OCI-LY7 (cell line): ENCODE measurements at regions not wholly inside any gene's neighbourhood (a gene's known extent, or its start where the extent isn't known, plus 50 kb on each side); places are given as distances from the start of the nearest gene placed in this dataset.

Experiments
- BruUV-seq: library from RNA; stranded (reverse); fragments of 400-500 nt; replicated peaks from 2 replicates; lab custom pipeline; 2021; lab: Mats Ljungman, UMichigan
- CTCF ChIA-PET: fragments of 300-600 bp; sonication (Branson Sonifier 250); formaldehyde crosslinking; loops from one replicate; lab custom pipeline; 2022; ENCODE audit warnings: antibody characterized with exemption; ENCODE audit not compliant: unreplicated experiment; lab: Charles Lee
- POLR2A ChIA-PET: fragments of 300-600 bp; sonication (Branson Sonifier 250); formaldehyde crosslinking; loops from one replicate; lab custom pipeline; 2022; ENCODE audit warnings: antibody characterized with exemption; lab: Charles Lee
- DNase-seq: peaks from one replicate; pipeline ENCODE4 v3.0.0-alpha.2; 2015; ENCODE audit warnings: low spot score
- H2AFZ ChIP-seq: fragments of 200-600 bp; sonication (generic), shearing (Covaris generic); 2 replicates; pipeline ENCODE4 v1.6.1; 2014; ENCODE audit warnings: mild to moderate bottlenecking, antibody characterized with exemption, low read length, moderate library complexity
- H3K27ac ChIP-seq: fragments of 200-600 bp; sonication (generic); 2 replicates; pipeline ENCODE4 v1.5.1; 2014; ENCODE audit warnings: mixed run types, low read depth, mild to moderate bottlenecking, moderate library complexity, low read length, inconsistent platforms; ENCODE audit not compliant: poor library complexity, severe bottlenecking
- H3K36me3 ChIP-seq: fragments of 200-600 bp; sonication (generic); 2 replicates; pipeline ENCODE4 v1.6.1; 2014; ENCODE audit warnings: mild to moderate bottlenecking, antibody characterized with exemption, low read length, moderate library complexity, mixed read lengths; ENCODE audit not compliant: insufficient read depth
- H3K4me1 ChIP-seq: fragments of 200-600 bp; sonication (generic); 2 replicates; pipeline ENCODE4 v1.5.1; 2014; ENCODE audit warnings: mild to moderate bottlenecking, low read length; ENCODE audit not compliant: insufficient read depth, poor library complexity, severe bottlenecking
- H3K4me2 ChIP-seq: fragments of 200-600 bp; sonication (generic); 2 replicates; pipeline ENCODE4 v1.6.1; 2014; ENCODE audit warnings: mild to moderate bottlenecking, low read length
- H3K4me3 ChIP-seq: fragments of 200-600 bp; sonication (generic); 2 replicates; pipeline ENCODE4 v1.5.1; 2014; ENCODE audit warnings: mild to moderate bottlenecking, low read depth, low read length; ENCODE audit not compliant: poor library complexity, severe bottlenecking
- H3K79me2 ChIP-seq: fragments of 200-600 bp; sonication (generic); 2 replicates; pipeline ENCODE4 v1.6.1; 2016; ENCODE audit warnings: low read depth, mild to moderate bottlenecking, low read length, moderate library complexity, mixed read lengths; ENCODE audit not compliant: insufficient read depth
- H3K9me2 ChIP-seq: fragments of 200-600 bp; sonication (generic); 2 replicates; pipeline ENCODE4 v1.6.1; 2016; ENCODE audit warnings: mild to moderate bottlenecking, low read length, mixed read lengths; ENCODE audit not compliant: insufficient read depth
- H3K9me3 ChIP-seq: fragments of 200-600 bp; sonication (generic); 2 replicates; pipeline ENCODE4 v1.6.1; 2014; ENCODE audit warnings: mild to moderate bottlenecking, mixed run types, low read length, mixed read lengths
- H4K20me1 ChIP-seq: fragments of 200-600 bp; sonication (generic); 2 replicates; pipeline ENCODE4 v1.6.1; 2014; ENCODE audit warnings: mild to moderate bottlenecking, antibody characterized with exemption, low read length, moderate library complexity, mixed read lengths; ENCODE audit not compliant: insufficient read depth
- EZH2phosphoT487 ChIP-seq: fragments of 200-600 bp; sonication (generic); IDR thresholded peaks from 2 replicates; pipeline ENCODE4 v1.6.1; 2018; ENCODE audit warnings: low read depth, borderline replicate concordance, mild to moderate bottlenecking, mixed run types, antibody characterized with exemption, low read length, moderate library complexity, mixed read lengths
- intact Hi-C: fragments of 100-400 bp; cut with micrococcal nuclease; formaldehyde crosslinking; loops from one replicate; pipeline ENCODE4 v1.10.0; 2022; ENCODE audit not compliant: unreplicated experiment
- TF ChIP-seq, protein P1 (sequence below): fragments of 200-600 bp; sonication (generic); conservative IDR thresholded peaks from 2 replicates; pipeline ENCODE4 v1.5.1; 2014; ENCODE audit warnings: mild to moderate bottlenecking, antibody characterized with exemption, low read length, moderate library complexity, mixed read lengths

DNA sequence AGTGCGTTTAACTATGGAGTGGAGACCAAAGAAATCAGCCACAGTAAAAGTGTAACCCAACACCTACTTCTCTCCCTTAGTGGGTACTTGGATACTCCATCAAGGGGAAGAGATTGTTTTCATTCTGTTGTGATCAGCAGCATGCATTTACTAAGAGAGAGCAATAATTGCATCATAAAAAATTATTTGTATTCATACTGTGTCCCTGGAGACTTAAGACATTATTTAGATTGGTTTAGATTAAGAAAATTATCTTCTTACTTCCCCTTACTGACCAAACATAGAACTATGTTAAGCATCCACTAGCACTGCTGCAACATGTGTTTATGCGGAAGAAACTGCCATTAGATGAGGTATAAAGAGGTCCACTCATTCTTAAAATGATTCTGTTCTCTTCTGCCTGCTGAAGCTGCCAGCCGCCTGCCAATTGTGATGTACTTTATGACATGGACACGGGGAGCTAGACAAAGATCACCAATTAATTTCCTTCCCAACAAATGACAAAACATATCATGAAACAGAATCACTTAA lies 738.5 kb downstream of the DIAPH3 start:
- Histone ChIP-seq H3K4me2 (no peak overlapping the region), H4K20me1 (no peaks in the 10 kb centered on the region), H3K4me3 (no peak overlapping the region), H3K4me1 (no peaks in the 10 kb centered on the region), H2AFZ (no peak overlapping the region), H3K36me3 (no peaks in the 10 kb centered on the region), H3K9me2 (no peaks in the 10 kb centered on the region), H3K79me2 (no peaks in the 10 kb centered on the region), H3K27ac (no peak overlapping the region), H3K9me3 (no peaks in the 10 kb centered on the region)
- intact Hi-C loops, result no loop called here
- CTCF ChIA-PET, result no interaction called here
- no TSS peak for BruUV-seq
- POLR2A ChIA-PET, result interaction anchor here (1.7 kb wide), 1 partner anchor 15 kb away, joined by 5 read pairs; no protein-coding TSS in a partner anchor
- TF ChIP-seq, protein P1, sequence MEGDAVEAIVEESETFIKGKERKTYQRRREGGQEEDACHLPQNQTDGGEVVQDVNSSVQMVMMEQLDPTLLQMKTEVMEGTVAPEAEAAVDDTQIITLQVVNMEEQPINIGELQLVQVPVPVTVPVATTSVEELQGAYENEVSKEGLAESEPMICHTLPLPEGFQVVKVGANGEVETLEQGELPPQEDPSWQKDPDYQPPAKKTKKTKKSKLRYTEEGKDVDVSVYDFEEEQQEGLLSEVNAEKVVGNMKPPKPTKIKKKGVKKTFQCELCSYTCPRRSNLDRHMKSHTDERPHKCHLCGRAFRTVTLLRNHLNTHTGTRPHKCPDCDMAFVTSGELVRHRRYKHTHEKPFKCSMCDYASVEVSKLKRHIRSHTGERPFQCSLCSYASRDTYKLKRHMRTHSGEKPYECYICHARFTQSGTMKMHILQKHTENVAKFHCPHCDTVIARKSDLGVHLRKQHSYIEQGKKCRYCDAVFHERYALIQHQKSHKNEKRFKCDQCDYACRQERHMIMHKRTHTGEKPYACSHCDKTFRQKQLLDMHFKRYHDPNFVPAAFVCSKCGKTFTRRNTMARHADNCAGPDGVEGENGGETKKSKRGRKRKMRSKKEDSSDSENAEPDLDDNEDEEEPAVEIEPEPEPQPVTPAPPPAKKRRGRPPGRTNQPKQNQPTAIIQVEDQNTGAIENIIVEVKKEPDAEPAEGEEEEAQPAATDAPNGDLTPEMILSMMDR, result no peak
- TF ChIP-seq EZH2phosphoT487, result no peak
- no peak for DNase-seq

DNA sequence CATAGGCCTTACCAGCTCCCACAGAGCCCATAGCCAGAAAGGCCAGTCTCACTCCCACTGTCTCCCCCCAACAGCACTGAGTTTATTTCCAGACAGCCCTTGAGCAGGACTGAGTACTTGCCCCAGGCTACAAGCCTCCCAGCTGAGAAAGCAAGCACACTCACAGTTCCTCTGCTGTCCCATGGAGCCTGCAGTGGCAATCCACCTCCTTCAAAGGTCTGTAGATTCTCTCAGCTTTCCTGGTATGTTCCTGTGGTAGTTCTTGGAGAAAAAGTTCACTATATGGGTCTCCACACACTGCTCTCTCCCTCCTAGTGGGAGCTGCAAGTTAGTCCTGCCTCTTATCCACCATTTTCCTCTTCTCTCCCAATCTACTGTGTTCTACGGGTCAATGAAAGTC lies 728.7 kb downstream of the DIAPH3 start:
- Histone ChIP-seq H3K9me3 (no peaks in the 10 kb centered on the region), H3K9me2 (no peaks in the 10 kb centered on the region), H2AFZ (no peak overlapping the region), H3K4me3 (no peak overlapping the region), H3K27ac (no peak overlapping the region), H3K4me2 (no peak overlapping the region), H3K4me1 (peaks cover 7% of the 10 kb centered on the region), H3K36me3 (no peaks in the 10 kb centered on the region), H3K79me2 (no peaks in the 10 kb centered on the region), H4K20me1 (no peaks in the 10 kb centered on the region)
- no peak for DNase-seq
- CTCF ChIA-PET, result no interaction called here
- BruUV-seq, result no TSS peak
- intact Hi-C loops, result no loop called here
- no peak for TF ChIP-seq EZH2phosphoT487
- TF ChIP-seq, protein P1, result no peak
- POLR2A ChIA-PET, result no interaction called here

DNA sequence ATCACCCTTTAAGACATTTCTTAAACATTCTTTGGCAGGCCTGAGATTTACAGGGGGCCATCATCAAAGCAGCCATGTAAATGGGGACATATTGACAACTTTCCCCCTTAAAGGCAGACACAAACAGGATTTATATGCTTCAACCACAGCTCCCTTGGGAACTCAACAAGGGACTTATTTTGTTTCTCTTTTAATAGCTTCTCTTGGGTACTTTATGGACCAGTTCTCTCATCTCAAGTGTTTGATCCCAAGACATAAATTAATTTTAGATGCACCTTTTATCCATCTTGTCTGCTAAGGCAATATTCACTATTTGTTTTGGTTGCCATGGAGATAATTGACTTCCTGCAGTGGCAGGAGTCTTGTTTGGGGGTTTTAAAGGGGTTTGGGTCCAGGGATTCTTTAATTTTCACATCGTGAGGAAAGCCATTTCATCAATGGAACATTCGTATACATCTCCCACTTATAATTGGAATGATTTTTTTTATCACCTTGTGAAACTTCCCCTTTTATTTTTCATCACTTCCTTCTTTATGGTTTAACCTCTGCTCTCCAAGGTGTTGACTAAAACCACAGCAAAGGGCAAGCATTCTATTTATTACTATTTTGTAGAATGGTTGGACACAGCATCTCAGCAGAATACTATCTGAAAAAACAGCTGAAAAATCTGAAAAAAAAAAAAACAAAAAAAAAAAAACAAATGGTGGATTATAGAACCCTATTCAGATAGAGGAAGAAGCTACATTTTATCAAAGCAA lies 726.0 kb downstream of the DIAPH3 start:
- ChIA-PET CTCF (interaction anchor here (0.5 kb wide), 1 partner anchor 691 kb away, joined by 3 read pairs; no protein-coding TSS in a partner anchor), POLR2A (interaction anchor here (0.6 to 1.5 kb wide), 3 partner anchors 10 to 730 kb away, joined by 5 to 8 read pairs (median 6); no protein-coding TSS in a partner anchor)
- no peak overlapping the region for H3K27ac ChIP-seq

More for the DNA sequence above, 726.0 kb downstream of the DIAPH3 start:
- Histone ChIP-seq H3K9me3 (no peaks in the 10 kb centered on the region), H3K36me3 (no peaks in the 10 kb centered on the region), H3K9me2 (no peaks in the 10 kb centered on the region), H2AFZ (no peak overlapping the region), H3K79me2 (no peaks in the 10 kb centered on the region), H3K4me2 (no peak overlapping the region), H4K20me1 (no peaks in the 10 kb centered on the region), H3K4me1 (peaks cover 7% of the 10 kb centered on the region), H3K4me3 (no peak overlapping the region)
- DNase-seq, result no peak
- BruUV-seq, result no TSS peak
- TF ChIP-seq, protein P1, result no peak
- no peak for TF ChIP-seq EZH2phosphoT487
- intact Hi-C loops, result no loop called here
